ENCODE measurements at regions not wholly inside any gene's neighbourhood (a gene's known extent, or its start where the extent isn't known, plus 50 kb on each side); places are given as distances from the start of the nearest gene placed in this dataset.
"Not testable (repeated sequence)": the region's sequence is repeated elsewhere in the genome, so short reads cannot be mapped to it uniquely, and the experiment has no call there.

DNA sequence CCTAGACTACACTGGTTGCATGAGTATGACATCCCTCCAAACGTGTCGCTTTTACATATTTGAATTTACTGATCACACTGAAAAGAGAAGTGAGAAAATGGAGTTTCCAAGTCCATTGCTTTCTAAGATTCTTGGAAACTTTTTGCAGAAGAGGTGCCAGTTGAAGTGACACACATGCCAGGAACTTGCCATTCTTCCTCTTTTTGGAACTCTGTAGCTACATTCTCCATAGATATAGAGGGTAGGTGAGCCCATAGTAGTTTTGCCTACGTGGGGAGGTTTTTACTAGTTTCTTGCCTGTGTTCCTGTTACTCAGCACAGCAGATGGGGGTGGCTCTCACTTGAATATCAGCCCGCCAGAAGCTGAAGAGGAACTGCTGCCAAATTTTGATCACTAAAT lies 286.6 kb upstream of the NRP1 start:
- no peak for DNase-seq (ENCODE audit: low read depth, low spot score)

DNA sequence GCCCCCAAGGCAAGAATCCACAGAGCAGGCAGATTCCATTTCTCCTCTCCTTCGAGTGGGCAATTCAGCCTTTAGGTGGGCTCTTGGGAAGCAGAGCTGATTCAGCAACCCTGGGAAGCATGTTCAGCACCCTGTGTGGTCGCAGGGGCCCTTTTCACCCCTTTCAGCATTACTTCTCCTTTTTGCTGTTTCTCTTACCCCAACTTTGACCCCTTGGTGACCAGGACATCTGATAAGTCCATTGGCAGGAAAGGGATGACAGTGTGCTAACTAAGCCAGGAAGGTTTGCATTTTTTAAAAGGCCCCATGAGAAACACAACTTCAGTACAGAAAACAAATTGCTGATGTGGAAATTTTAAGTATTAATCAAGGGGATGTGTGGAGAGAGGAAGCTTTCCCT lies 283.7 kb upstream of the NRP1 start:
- no peak for DNase-seq (ENCODE audit: low read depth, low spot score)

GRCh38 chr10:33617381-33618080 lies 283.1 kb upstream of the NRP1 start:
- no peak for DNase-seq (ENCODE audit: low read depth, low spot score)

DNA sequence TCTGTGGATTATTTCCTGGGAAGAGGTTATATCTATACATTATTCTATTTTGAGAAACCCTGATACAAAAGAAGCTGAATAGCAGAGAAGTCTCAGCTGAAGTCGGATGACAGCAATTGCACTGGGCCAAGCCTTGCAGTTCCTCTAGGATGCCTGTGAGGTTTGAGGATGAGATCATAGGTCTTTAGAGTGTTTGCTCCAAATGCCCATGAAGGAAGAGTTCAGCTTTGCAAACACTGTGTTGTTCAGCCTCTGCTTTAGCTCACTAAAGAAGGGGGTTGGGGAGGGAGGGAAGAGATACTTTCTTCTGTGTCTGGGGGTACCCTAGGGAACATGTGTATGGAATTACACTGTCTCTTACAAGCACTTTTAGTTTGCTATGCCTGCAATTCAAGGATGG lies 282.5 kb upstream of the NRP1 start:
- no peak for DNase-seq (ENCODE audit: low read depth, low spot score)

GRCh38 chr10:33612551-33612950 lies 278.1 kb upstream of the NRP1 start:
- DNase-seq (ENCODE audit: low read depth, low spot score): no peak

DNA sequence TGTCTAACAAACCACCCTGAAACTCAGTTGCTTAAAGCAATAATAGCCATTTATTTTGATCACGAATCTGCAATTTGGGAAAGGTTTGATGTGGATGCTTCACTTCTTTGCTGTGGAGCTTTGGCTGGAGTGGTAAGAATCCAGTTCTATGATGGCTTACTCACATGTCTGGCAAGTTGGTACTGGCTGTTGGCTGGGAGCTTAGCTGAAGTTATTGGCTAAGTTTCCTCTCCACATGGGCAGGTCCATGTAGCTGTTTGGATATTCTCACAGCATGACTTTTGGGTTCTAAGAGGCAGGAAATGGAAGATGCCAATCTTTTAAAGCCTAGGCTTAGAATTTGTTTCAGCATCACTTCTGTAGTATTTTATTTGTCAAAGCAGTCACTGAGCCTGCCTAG lies 277.6 kb upstream of the NRP1 start:
- no peak for DNase-seq (ENCODE audit: low read depth, low spot score)

GRCh38 chr10:33611423-33611822 lies 277.0 kb upstream of the NRP1 start:
- DNase-seq (ENCODE audit: low read depth, low spot score): no peak

DNA sequence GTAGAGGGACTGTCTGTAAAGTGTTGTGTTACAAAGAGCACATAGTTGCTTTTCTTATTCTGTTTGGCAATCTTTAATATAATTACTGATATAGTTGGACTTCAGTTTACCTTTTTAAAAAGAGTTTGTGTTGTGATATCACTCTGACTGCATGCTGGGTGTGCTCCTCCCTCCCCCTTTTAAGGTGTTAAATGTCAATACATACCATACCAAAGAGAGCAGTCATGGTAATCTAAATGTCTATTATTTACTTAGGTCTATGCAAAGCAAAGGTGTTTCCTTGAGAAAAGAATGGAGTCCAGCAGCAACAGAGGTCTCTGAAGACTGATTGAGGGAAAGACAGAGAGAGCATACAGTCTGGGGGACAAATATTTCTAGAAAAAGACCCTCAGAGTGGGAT lies 275.1 kb upstream of the NRP1 start:
- no peak for DNase-seq (ENCODE audit: low read depth, low spot score)

DNA sequence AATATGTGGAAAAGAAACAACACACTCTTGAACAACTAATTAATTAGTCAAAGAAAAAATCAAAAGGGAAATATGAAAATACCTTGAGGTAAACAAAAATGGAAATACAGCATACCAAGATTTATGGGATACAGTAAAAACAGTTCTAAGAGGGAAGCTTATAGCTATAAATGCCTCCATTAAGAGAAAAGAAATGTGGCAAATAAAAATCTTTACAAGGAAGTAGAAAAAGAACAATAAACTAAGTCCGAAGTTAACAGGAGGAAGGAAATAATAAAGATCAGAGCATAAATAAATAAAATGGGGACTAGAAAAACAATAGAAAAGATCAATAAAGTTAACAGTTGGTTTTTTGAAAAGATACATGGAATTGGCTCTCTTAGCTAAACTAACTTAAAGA lies 267.8 kb upstream of the NRP1 start:
- no peak for DNase-seq (ENCODE audit: low read depth, low spot score)

- no peak for DNase-seq (ENCODE audit: low read depth, low spot score)
Measured at GRCh38 chr10:33600381-33600780, 265.9 kb upstream of the NRP1 start.

GRCh38 chr10:33596422-33596821 lies 262.0 kb upstream of the NRP1 start:
- no peak for DNase-seq (ENCODE audit: low read depth, low spot score)

DNA sequence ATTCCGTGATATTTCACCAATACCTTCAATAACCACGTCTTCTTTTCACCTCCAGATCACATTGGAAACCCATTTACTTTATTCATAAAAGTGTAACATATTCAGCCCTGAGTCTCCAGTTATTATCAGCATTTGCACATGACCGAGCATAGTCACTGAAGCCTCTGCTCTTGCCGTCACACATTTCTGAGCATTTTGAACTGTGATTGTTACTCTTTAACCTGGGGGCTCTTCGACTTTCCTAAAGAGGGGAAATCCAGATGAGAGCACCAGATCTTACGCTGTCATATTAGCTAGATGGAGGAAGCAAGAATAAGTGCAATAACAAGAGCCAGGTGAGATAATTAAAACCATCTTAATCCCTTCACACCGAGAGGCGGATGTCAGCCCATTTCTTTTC lies 260.0 kb upstream of the NRP1 start:
- no peak for DNase-seq (ENCODE audit: low read depth, low spot score)

GRCh38 chr10:33588974-33589600 lies 254.6 kb upstream of the NRP1 start:
- DNase-seq (ENCODE audit: low read depth, low spot score): no peak

DNA sequence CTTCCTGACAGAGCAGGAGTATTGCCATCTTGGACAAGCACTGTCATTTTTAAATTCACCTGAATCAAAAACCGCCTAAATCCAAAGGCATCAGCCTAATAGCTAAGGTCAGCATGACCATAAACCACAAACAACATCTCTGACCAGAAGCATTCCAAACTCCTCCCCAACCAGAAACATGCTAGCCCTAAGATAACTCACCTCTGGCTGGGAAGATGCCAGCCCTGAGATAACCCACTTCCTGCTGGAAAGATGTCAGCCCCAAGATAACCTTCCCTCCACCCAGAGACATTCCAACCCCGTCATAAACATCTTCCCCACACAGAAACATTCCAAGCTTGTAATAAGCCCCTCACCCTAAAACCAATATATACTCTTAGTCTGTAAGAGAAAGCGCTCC lies 250.1 kb upstream of the NRP1 start:
- not testable (repeated sequence) for DNase-seq (ENCODE audit: low read depth, low spot score)

DNA sequence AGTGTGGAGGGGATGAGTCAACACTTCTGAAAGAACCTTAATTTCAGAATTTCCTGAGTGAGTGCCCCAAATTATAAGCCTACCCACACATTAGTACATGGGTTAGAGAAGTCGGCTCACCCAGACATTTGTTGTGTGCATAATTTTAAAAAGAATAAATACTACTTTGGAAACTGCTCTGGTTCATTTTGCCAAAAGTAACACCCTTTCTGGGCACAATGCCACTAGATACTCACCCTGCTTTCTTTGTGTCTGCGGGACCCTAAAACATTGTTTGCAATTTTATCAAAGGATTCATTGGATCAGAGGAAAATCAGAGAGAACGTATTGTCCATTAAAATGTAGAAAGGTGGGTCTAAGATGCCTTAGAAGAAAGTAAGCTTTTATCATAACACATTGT lies 245.5 kb upstream of the NRP1 start:
- DNase-seq (ENCODE audit: low read depth, low spot score): no peak

GRCh38 chr10:33573606-33574005 lies 239.1 kb upstream of the NRP1 start:
- DNase-seq (ENCODE audit: low read depth, low spot score): no peak

DNA sequence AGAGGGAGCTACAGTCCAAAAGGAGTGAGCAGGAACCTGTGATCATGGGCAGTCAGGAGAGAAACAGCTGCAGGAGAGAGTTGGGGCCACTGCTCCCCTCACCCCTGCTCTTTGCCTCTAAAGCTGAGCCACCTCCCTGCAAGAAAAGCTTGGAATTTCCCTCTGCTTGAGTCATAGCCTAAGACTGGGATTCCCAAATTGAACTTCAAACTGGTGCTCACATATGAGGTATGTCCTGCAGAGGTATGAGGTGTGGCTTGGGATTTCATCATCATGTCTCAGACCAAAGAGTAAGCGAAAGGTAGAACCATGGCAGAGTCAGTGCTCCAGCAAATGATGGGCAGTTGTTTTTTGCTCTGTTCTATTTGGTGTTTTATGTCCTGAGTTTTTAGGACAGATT lies 237.1 kb upstream of the NRP1 start:
- DNase-seq (ENCODE audit: low read depth, low spot score): no peak

- no peak for DNase-seq (ENCODE audit: low read depth, low spot score)
Measured at GRCh38 chr10:33570495-33570894, 236.0 kb upstream of the NRP1 start.

DNA sequence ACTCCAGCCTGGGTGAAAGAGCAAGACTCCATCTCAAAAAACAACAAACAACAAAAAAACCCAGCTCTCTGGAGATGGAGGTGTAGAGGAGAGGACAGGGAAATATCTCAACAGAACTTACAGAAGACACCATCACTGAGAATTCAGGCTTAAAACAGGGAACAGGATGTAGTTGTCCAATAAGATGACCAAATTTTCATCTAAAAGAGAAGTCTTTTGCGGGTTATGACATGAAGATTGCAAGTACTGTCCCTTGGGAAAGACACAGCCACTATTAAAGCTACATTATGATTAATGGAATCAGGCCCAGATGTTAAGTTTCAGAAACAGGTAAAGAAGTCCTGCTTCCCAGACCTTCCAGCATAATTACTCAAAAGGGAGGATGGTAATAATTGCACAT lies 235.2 kb upstream of the NRP1 start:
- DNase-seq (ENCODE audit: low read depth, low spot score): no peak

DNA sequence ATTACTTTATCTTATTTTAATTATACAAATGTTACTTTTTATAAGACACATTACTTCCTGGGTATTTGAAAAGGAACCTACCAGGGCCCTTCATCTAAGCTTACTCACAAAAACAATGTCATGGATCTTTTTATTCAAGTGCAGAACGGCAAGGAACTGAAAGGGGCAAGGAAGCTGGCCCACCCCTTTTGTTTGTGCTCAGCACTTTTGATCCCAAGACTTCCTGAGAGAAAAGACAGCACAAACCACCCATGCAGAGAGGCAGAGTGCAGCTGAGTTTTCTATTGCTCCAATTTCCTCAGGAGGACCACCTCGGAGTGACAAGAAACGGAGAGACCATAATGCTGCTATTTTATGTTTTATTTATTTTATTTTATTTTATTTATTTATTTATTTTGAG lies 232.0 kb upstream of the NRP1 start:
- no peak for DNase-seq (ENCODE audit: low read depth, low spot score)

DNA sequence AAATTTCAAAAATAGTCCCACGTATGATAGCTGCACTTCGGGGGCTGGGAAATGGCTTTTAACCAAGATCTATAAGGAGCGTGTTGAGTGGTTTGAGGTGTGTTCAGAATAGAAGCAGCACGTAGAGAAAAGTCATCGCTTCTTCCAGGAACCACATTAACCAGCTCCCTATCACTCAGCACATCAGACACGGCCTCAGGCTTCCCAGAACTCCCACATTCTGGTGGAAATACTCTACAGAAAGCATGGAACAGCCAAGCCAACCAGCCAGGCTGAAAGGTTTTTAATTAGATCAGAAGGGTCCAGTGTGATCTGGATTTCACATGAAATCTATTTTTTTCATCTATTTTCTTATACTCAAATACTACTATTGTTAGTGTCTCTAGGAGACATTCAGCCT lies 231.5 kb upstream of the NRP1 start:
- no peak for DNase-seq (ENCODE audit: low read depth, low spot score)

DNA sequence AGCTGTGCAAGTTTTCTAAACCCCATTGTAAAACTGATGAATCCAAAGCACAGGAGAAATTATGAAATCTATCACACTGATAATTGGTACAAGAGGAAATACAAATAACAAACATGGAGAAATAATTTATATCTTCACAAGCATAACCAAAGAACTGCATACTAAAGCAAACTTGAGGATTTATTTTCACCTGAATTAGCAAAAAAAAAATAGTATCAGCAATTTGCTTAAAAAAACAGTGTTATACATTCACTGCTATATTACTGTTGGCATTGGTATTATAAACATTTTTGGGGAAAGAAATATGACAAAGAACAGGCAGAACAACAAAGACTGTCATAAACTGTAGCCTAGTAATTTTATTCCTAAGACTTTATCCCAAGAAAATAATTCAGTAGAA lies 230.8 kb upstream of the NRP1 start:
- DNase-seq (ENCODE audit: low read depth, low spot score): no peak

DNA sequence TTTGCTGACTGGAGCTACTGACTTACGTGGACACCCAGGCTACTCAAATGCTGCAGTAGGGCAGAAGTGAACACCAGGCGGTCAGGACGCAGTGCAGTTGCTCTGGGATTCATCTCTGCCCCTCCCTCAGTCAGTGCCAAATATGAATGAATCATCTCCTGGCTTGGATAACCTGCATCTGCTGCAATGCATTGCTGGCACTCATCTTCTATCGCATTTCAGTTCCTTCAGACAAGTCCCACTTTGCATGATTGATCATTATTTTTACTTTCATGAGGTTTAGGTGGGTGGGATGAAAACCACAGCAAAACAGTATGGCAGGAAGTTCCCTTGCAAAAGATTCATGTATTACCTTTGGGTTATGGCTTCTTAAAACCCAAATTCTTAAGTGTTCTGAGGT lies 224.6 kb upstream of the NRP1 start:
- no peak for DNase-seq (ENCODE audit: low read depth, low spot score)

DNA sequence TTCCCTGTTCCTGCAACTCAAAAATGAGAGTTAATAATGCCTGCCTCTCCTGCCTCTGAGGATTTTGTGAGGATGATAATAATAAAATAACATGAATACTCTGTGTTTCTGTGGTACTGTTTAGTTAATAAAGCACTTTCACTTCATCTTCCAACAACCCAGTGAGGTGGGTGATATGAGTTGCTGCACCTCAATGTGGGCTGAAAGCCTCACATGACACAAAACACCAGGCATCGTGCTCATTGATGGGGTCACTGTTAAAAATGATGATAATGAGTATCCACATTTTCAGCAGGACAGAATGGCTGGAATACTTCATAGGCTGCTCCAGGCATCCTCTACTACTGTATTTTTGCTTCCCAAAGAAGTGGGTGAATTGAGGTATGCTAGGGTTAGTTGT lies 222.8 kb upstream of the NRP1 start:
- DNase-seq (ENCODE audit: low read depth, low spot score): no peak
